ENCODE measurements at regions not wholly inside any gene's neighbourhood (a gene's known extent, or its start where the extent isn't known, plus 50 kb on each side); places are given as distances from the start of the nearest gene placed in this dataset.

DNA sequence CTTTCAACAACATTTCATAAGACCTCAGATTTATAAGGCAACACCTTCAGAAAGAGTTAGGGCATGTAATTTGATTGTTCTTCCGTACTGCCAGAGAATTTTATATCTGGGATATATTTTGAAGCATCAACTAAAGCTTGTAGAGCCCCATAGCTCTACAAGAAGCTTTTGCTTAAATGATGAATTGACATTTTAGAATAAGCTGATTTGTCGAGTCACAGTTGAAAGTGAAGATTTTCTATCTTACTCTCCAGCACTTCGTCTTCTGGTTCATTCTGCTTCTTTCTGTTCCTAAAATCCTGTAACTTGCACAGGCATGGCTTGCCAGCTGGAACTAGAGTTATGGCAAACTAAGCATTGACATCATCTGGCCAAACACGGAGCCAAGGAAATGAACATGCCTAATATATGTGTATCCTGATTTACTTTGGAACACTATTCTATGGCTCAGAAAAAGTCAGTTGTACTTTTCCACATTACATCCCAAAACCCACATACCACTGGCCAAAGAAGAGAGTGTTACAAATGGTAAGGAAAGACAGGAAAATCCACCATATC is 68.6 kb upstream of the MAST4 start:
- H4K20me1 ChIP-seq (replicated peaks in 1 of 2; ENCODE audit: control insufficient read depth in 1 of 2, insufficient read depth in 2 of 2, low read length in 2 of 2) = no peaks in the 10 kb centered on the region
- no peak overlapping the region for H3K56ac ChIP-seq (replicated peaks; ENCODE audit: insufficient read length, low read depth, low read length)
- no peaks in the 10 kb centered on the region for H3K36me3 ChIP-seq (ENCODE audit: control insufficient read depth in 2 of 4, insufficient read depth in 4 of 4, low read length in 3 of 4)
- no peak overlapping the region for H3K14ac ChIP-seq (ENCODE audit: insufficient read length)
- no peak overlapping the region for H2BK5ac ChIP-seq (ENCODE audit: low read depth, low read length)
- no peak overlapping the region for H3K4me2 ChIP-seq (ENCODE audit: insufficient read depth in 1 of 2, low read depth in 2 of 2, low read length in 2 of 2)
- no peaks in the 10 kb centered on the region for H3K4me1 ChIP-seq (replicated peaks in 1 of 4; ENCODE audit: control insufficient read depth in 3 of 4, insufficient read depth in 4 of 4, low read length in 3 of 4)
- H2BK12ac ChIP-seq (ENCODE audit: low read depth, low read length) = no peak overlapping the region
- H4K8ac ChIP-seq (ENCODE audit: extremely low read depth, insufficient read depth, low read length) = no peak overlapping the region
- no peak overlapping the region for H4K91ac ChIP-seq (replicated peaks; ENCODE audit: insufficient read length, low read length)
- no peak overlapping the region for H3K4me3 ChIP-seq (ENCODE audit: extremely low read depth in 1 of 4, insufficient read depth in 2 of 4, low read depth in 3 of 4, low read length in 4 of 4)
- no peak overlapping the region for H2AFZ ChIP-seq (ENCODE audit: low read length)
- H2BK15ac ChIP-seq (ENCODE audit: low read length) = no peak overlapping the region
- H2BK120ac ChIP-seq (replicated peaks; ENCODE audit: low read depth, low read length) = no peak overlapping the region
- no peak overlapping the region for H3K23ac ChIP-seq (ENCODE audit: insufficient read length)
- H2BK20ac ChIP-seq (ENCODE audit: low read length) = no peak overlapping the region
- POLR2A ChIA-PET (ENCODE audit: partially characterized antibody) = no interaction called here
- no peaks in the 10 kb centered on the region; the same call in 1 of the 2 replicates for H3K23me2 ChIP-seq (ENCODE audit: low read depth, low read length)
- WGBS, 2 experiments (ENCODE audit: extremely low coverage in 1 of 2, insufficient coverage in 1 of 2, insufficient read length in 1 of 2, insufficient replicate concordance in 2 of 2, low coverage in 1 of 2, low lambda C conversion rate in 2 of 2, missing lambda C conversion rate in 1 of 2) = 94% methylated on average over 4 of the region's 4 CpGs; no CpG with 5 or more reads in 1 of the 2 experiments
- H3K79me2 ChIP-seq (ENCODE audit: control insufficient read depth in 1 of 2, insufficient read depth in 2 of 2, low read length in 2 of 2) = no peaks in the 10 kb centered on the region
- no peak overlapping the region for H3K9ac ChIP-seq (replicated peaks in 1 of 4; ENCODE audit: extremely low read depth in 1 of 4, low read depth in 3 of 4, low read length in 3 of 4)
- no peak overlapping the region for H3K27ac ChIP-seq (ENCODE audit: low read depth, low read length)
- FAIRE-seq (no peak), DNase-seq (ENCODE audit: low read depth in 1 of 2, low spot score in 2 of 2) (no peak)
- H3K4ac ChIP-seq (replicated peaks; ENCODE audit: insufficient read length, low read depth, low read length) = no peak overlapping the region
- no peaks in the 10 kb centered on the region; a peak in 1 of 7 replicates for H3K27me3 ChIP-seq (replicated peaks in 1 of 4; ENCODE audit: control insufficient read depth in 3 of 4, extremely low read depth in 1 of 4, insufficient read depth in 3 of 4, low read length in 3 of 4)
- CTCF ChIA-PET (ENCODE audit: partially characterized antibody) = interaction anchor here (0.8 to 1.3 kb wide), 3 partner anchors 7 to 222 kb away, joined by 3 read pairs; no protein-coding TSS in a partner anchor
- no peak overlapping the region for H2AK5ac ChIP-seq (ENCODE audit: low read depth, low read length)
- no peak overlapping the region for H3K18ac ChIP-seq (ENCODE audit: extremely low read depth, low read length)
- no peak overlapping the region for H4K5ac ChIP-seq (ENCODE audit: insufficient read length, low read depth, low read length)
- no peaks in the 10 kb centered on the region for H3K79me1 ChIP-seq (ENCODE audit: low read depth, low read length)
- no peaks in the 10 kb centered on the region for H3K9me3 ChIP-seq (ENCODE audit: insufficient read depth in 2 of 2, low read depth in 1 of 2, low read length in 1 of 2)
- TF ChIP-seq CBX8 (IDR thresholded peaks at IDR 0.05; ENCODE audit: borderline replicate concordance, low read depth, low read length) = no peak
- no peak for TF ChIP-seq TAF1 (IDR thresholded peaks at IDR 0.05; ENCODE audit: low read depth, low read length)
- TF ChIP-seq HDAC2 (IDR thresholded peaks at IDR 0.05; ENCODE audit: borderline replicate concordance in 1 of 2, low read depth in 2 of 2, low read length in 2 of 2) = no peak
- no peak for TF ChIP-seq BACH1 (IDR thresholded peaks at IDR 0.05; ENCODE audit: low read length)
- TF ChIP-seq, protein P1, sequence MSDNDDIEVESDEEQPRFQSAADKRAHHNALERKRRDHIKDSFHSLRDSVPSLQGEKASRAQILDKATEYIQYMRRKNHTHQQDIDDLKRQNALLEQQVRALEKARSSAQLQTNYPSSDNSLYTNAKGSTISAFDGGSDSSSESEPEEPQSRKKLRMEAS (IDR thresholded peaks at IDR 0.05) = no peak
- TF ChIP-seq, protein P2, sequence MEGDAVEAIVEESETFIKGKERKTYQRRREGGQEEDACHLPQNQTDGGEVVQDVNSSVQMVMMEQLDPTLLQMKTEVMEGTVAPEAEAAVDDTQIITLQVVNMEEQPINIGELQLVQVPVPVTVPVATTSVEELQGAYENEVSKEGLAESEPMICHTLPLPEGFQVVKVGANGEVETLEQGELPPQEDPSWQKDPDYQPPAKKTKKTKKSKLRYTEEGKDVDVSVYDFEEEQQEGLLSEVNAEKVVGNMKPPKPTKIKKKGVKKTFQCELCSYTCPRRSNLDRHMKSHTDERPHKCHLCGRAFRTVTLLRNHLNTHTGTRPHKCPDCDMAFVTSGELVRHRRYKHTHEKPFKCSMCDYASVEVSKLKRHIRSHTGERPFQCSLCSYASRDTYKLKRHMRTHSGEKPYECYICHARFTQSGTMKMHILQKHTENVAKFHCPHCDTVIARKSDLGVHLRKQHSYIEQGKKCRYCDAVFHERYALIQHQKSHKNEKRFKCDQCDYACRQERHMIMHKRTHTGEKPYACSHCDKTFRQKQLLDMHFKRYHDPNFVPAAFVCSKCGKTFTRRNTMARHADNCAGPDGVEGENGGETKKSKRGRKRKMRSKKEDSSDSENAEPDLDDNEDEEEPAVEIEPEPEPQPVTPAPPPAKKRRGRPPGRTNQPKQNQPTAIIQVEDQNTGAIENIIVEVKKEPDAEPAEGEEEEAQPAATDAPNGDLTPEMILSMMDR (IDR thresholded peaks at IDR 0.05; ENCODE audit: control extremely low read depth in 1 of 3, insufficient read depth in 1 of 3, low read depth in 1 of 3, low read length in 3 of 3) = no peak
- TF ChIP-seq YY1 (IDR thresholded peaks at IDR 0.05; ENCODE audit: low read depth, low read length) = no peak
- no peak for TF ChIP-seq PHF8 (conservative IDR thresholded peaks at IDR 0.05; ENCODE audit: low read depth, low read length)
- TF ChIP-seq RNF2 (IDR thresholded peaks at IDR 0.05; ENCODE audit: borderline replicate concordance, low read depth, low read length, missing control alignments, poor library complexity, severe bottlenecking) = no peak
